22Rv1 (cell line): ENCODE measurements at regions not wholly inside any gene's neighbourhood (a gene's known extent, or its start where the extent isn't known, plus 50 kb on each side); places are given as distances from the start of the nearest gene placed in this dataset.

ENCODE experiments used
- H3K27ac ChIP-seq: fragments of 450-650 bp; 2 replicates; pipeline ENCODE4 v1.5.1; 2017
- CTCF ChIP-seq: fragments of 450-650 bp; IDR thresholded peaks from 2 replicates; pipeline ENCODE4 v1.5.1; 2017; ENCODE audit warnings: mild to moderate bottlenecking
- ZFX ChIP-seq: fragments of 450-650 bp; IDR thresholded peaks from 2 replicates; pipeline ENCODE4 v1.6.1; 2017; ENCODE audit warnings: antibody characterized with exemption, borderline replicate concordance

DNA sequence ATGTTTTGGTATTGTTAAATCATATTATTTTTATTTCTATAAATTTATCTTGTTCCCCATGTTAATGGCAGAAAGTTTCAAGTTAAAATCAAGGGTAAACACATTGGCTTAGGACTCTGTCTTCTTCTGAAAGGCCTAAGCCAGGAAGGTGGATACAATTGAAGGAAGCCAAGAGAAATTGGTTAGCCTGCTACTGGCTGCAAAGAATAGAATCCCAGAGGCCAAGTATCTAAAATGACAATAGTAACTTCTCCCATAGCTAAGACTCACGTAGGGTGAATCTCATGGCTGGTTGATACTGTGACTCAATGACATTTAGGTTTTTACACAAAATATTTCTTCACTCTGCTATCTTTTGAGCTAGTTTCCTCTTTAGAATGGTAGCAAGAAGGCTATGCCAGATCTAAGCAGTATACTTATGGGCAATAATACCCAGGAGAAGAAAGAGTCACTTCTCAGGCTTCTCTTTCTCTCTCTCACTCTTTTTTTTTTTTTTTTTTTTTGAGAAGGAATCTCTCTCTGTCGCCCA, 621.5 kb upstream of the TBL1XR1 start:
- TF ChIP-seq ZFX: no peak
- H3K27ac ChIP-seq: no peak overlapping the region

- H3K27ac ChIP-seq: no peak overlapping the region
- TF ChIP-seq ZFX (no peak), CTCF (no peak)
Observed at GRCh38 chr3:177820683-177821316, 623.5 kb upstream of the TBL1XR1 start.

DNA sequence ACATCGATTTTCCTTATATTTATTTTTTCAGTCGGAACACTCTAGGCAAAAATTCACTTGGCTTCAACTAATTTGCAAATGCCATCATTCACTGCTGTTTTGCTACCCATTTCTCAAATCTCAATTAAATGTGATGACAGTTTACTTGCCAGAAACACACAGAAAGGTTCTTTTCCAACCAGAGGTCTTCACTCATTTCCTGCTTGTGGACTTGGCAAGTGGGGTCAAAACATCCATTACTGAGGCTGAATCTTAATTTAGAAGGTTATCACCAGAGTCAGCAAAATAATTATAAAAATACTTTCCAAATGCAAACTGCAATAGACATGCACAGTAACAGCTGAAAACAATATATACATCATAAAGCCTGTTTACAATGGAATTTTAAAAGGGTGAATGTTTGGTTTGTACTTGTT, 625.4 kb upstream of the TBL1XR1 start:
- H3K27ac ChIP-seq: no peak overlapping the region
- TF ChIP-seq ZFX (no peak), CTCF (no peak)

DNA sequence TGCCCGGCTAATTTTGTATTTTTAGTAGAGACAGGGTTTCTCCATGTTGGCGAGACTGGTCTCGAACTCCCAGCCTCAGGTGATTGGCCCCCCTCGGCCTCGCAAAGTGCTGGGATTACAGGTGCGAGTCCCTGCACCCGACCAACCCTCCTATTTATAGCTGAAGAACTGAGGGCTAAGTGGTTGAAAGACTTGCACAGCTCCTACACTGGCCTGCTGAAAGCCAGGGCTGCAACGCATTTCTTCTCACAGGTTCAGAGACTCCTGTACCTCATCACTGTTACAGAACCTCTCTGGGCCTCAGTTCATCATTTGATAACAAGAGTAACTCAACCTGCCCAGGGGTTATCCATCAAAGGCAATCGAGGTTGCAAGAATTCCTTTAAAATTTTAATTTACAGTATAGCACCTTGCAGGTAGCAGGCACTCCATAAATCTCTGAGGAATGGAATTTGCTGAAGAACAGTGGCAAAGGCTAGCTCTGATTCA, 626.5 kb upstream of the TBL1XR1 start:
- no peak for TF ChIP-seq ZFX
- no peak for TF ChIP-seq CTCF
- H3K27ac ChIP-seq: no peak overlapping the region

GRCh38 chr3:177824190-177824786, 627.0 kb upstream of the TBL1XR1 start:
- no peak overlapping the region for H3K27ac ChIP-seq
- TF ChIP-seq ZFX (no peak), CTCF (no peak)

- no peak overlapping the region for H3K27ac ChIP-seq
- TF ChIP-seq CTCF: no peak
- no peak for TF ChIP-seq ZFX
Observed at GRCh38 chr3:177824841-177825240, 627.6 kb upstream of the TBL1XR1 start.

DNA sequence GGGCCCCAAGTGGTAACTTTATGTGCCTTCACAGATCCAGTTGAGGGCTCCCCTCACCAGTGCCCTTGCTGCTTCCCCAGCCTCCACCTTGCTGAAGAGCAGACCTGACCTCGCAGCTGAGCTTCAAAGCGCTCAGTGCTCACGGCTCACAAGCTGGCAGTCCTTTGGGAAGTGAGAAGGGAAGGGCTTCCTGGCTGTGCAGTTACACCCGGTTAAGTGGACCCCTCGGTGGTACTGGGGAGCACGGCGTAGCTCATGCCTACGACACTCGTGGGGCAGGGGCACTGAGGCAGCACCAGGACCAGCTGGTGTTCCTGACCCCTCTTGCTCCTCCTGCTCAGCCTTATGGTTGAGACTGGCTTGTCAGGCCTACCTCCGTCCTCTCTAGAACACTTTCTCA, 629.0 kb upstream of the TBL1XR1 start:
- no peak for TF ChIP-seq CTCF
- no peak for TF ChIP-seq ZFX
- no peak overlapping the region for H3K27ac ChIP-seq
